Fibroblast of peridontal ligament (primary cell): ENCODE measurements at regions not wholly inside any gene's neighbourhood (a gene's known extent, or its start where the extent isn't known, plus 50 kb on each side); places are given as distances from the start of the nearest gene placed in this dataset.

Experiments used
- DNase-seq: peaks from one replicate; pipeline ENCODE4 v3.0.0-alpha.2; 2010; ENCODE audit errors: extremely low read depth

DNA sequence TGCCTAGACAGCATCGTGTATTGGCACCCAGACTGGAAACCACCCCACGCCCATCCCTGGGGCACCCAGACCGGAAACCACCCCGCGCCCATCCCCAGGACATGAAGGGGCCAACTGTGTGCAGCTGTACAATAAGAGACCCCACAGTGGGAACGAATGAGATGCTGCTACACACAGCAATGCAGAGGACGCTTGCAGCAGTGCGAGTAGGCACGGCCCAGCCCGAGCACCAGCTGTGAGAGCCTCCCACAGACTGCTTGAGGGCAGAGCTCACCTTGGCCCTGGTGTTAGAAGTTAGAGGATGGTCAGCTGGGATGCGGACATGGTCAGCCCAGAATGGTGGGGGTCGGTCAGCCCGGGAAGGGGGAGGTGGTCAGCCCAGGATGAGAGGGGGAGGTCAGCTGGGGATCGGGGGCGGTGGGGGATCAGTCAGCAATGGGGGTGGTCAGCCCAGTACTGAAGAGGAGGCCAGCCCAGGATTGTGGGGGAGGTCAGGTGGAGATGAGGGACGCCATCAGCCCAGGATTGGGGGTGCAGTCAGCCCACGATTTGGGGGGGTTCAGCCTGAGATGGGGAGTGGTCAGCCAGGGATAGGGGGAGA is 340.0 kb downstream of the C16orf95 start:
- DNase-seq: no peak

DNA sequence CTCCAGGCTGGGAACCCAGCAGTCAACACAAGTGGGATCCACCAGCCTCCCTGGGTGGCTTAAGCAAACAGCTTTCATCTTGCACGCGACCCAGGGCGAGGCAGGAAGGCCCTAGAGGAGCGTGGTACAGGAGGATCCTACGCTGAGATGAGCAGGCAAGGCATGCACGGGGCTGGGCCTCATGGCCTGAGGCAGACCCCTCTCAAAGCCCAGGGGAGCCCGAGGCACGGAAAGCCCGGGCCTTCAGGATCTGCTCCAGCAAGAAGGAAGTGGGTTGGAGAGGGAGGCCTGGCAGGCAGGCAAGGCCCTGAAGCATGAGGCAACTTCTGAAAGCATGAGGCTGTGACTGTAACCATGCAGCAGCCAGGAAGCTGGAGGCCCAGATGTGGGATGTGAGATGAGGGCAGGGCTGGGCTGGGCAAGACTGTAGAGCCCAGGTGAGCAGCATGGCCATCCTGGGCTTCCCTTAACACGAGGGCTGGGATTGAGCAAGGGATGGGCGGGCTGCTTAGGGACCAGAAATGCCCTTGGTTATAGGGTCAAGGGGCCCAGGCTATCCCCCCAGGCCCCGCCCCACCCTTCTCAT is 338.7 kb downstream of the C16orf95 start:
- no peak for DNase-seq

DNA sequence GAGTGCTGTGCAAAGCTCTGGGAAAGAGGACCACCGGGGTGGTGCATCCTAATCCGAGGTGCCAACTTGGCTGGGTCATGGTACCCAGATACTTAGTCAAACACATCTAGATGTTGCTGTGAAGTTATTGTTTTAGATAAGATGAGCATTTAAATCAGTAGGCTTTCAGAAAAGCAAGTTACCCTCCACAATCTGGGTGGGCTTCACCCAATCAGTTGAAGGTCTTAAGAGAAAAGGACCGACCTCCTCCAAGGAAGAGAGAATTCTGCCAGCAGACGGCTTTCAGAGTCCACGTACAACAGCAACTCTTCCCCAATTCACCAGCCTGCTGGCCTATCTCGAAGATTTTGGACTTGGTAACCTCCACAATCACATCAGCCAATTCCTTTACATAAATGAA is 338.1 kb downstream of the C16orf95 start:
- no peak for DNase-seq

DNA sequence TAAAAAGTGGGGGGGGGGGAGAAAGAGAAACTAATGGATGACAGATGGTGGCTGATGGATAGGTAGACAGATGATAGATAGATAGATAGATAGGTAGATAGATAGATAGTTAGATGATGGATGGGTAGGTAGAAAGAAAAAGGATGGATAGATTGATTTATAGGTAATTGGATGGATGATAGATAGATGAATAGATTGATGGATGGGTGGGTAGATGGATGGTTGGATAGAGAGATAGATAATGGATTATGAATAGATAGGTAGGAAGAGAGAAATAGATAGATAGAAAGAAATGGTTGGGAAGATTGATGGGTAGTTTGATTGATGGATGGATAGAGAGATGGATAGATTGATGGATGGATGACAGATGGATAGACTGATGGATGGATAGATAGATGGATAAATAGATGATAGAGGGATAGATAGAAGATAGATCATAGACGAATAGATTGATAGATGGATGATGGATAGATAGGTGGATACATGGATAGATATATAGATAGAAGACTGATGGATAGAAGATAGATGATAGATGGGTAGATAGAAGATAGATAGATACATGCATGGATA is 337.1 kb downstream of the C16orf95 start:
- DNase-seq: no peak

DNA sequence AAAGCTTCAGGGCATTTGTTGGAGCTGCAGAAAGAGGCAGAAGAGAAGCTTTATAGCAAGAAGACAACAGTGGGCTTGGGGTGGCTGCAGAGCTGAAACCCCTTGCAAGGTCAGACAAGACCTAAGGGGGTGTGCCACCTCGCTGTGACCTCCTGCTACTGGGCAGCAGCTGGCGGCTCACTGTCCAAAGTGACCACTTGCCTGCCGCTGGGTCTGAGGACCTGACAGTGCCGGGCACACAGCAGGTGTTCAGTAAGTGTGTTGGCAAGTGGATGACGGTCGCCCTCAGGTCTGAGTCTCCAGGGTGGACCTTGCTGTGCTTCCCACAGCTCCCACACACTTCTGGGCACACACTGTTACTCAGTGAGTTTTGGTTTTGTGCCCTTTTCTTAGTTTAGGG is 336.5 kb downstream of the C16orf95 start:
- DNase-seq: no peak

DNA sequence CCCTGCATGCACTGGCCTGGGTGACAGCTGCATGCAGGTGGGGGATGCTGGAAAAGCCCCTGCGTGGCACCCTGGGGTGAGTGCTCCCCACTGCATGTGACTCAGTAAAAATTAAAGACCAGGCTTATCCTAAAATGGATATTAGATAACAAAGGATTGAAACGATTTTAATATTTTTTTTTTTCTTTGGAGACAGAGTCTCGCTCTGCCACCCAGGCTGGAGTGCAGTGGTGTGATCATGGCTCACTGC is 334.9 kb downstream of the C16orf95 start:
- DNase-seq: no peak

DNA sequence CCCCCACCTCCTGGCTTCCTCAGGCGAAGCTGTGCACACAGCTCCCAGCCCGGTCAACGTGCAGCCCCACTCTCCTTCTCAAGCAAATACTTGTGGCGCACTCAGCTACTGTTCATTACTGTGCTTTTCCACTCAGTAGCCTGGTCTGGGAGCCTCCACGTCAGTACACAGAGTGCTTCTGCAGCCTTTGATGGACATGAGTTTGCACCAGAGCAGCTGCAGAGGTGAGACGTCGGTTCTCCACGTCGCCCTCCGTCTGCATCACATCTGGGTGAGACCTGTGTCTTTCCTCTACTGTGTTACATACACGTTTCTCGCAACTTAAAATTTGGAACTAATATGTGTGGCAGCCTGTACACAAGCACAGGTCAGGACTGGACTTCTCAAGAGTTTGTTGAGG is 334.3 kb downstream of the C16orf95 start:
- no peak for DNase-seq

DNA sequence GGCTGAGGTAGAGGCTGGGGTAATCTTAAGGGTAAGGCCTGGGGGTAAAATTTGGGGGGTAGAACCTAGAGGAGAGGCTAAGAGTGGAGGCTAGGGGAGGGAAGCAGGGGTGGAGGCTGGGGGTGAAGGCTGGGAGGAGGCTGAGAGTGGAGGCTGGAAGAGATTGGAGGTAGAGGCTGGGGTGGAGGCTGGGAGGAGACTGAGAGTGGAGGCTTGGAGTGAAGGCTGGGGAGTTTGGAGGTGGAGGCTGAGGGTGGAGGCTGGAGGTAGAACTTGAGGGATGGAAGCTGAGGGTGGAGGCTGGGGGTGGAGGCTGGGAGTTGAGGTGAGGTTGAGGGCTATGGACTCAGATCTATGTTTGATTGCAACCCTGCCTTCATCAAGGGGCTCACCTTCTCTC is 333.6 kb downstream of the C16orf95 start:
- DNase-seq: no peak

DNA sequence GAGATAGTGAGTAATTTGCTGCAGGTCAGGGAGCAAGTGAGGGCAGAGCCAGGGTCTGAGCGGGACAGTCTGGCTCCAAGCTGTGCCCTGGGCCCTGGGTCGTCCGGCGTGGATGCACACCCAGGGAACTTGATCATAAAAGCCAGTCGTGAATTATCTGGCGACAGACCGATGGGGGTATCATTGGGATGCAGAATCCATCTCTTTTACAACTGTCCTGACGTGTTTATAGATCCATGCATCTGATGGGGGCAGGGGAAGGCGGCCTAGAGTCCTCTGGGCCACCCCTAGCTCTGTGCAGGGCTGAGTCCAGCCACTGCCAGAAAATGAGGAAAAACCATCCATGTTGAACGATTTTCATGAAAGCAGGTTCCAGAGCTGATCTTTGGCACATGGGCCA is 332.8 kb downstream of the C16orf95 start:
- DNase-seq: no peak

DNA sequence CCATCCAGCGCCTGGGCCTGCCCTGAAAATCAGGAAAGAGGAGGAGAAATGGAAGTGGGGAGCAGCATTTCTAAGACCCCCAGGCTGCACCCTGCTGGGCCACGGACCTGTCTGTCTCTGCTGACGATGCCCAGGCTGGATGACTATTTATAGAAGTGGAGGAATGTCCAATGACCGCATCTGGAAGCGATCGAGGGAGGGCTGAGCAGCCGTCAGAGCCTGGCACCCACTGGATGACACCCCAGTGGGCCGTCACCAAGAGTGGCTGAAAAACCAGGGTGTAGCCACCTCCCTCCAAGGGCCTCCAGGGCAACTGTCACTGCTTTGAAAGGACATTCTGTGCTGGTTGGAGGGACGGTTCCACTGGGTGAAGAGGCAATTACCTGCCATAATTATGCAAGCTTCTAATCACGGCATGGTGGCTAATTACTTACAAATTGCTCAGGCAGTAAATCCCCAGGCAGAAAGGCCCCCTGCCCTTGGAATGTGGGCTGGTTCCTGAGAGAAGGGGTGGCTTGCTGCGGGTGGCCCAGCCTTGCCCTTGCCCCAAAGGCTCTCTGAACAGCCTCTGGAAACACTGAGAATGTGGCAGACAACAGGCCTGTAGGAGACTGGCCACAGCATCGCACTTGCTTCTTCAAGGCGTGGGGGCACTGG is 332.1 kb downstream of the C16orf95 start:
- no peak for DNase-seq

DNA sequence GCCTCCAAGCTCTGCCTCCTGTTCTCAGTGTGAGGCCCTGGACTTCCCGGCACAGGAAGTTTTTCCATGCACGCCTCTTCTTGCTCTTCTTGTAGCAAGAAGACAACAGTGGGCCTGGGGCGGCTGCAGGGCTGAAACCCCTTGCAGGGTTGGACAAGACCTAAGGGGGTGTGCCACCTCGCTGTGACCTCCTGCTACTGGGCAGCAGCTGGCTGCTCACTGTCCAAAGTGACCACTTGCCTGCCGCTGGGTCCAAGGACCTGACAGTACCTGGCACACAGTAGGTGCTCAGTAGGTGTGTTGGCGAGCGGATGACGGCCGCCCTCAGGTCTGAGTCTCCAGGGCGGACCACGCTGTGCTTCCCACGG is 331.6 kb downstream of the C16orf95 start:
- DNase-seq: no peak

DNA sequence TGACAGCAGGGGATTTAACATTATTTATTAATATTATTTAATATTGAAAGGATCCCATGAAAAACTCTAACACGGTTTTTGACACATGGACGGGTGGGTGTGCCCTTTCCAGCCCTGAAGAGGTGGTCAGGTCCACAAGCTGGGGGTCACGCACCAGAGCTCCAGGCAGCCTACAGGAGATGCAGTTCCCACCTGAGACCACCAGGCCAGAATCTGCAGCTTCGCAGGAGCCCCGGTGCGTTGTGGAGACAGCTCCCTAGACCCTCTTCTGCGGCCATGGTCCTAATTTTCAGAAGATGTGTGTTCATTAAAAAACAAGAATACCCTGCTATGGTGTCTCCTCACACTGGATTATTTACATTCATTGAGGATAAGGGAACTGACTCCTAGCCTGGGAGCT is 331.1 kb downstream of the C16orf95 start:
- DNase-seq: no peak

DNA sequence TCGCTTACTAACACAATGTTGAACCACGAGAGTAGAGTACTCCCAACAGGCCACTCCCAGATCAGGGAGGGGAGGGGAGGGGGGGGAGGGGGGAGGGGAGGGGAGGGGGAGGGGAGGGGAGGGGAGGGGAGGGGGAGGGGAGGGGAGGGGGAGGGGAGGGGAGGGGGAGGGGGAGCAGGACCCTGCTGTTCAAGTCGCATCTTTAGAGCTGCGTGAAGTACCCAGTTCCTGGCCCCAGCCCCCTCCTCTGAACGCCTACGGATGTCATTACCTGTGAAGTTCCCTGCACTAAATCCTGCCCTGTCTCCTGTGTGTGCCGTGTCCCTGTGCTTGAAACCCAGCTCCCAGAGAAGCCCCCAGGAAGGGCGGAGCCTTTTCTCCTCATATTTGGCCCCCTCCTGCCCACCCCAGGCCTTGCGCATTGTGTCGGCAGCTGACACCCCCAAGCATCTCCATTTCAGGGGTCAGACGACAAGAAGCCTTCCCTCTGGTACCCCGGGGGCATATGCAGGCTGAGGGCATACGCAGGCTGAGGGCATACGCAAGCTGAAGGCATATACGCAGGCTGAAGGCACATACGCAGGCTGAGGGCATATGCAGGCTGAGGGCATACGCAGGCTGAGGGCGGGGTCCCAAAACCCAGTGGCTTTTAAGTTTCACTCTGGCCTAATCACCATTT is 330.2 kb downstream of the C16orf95 start:
- no peak for DNase-seq

DNA sequence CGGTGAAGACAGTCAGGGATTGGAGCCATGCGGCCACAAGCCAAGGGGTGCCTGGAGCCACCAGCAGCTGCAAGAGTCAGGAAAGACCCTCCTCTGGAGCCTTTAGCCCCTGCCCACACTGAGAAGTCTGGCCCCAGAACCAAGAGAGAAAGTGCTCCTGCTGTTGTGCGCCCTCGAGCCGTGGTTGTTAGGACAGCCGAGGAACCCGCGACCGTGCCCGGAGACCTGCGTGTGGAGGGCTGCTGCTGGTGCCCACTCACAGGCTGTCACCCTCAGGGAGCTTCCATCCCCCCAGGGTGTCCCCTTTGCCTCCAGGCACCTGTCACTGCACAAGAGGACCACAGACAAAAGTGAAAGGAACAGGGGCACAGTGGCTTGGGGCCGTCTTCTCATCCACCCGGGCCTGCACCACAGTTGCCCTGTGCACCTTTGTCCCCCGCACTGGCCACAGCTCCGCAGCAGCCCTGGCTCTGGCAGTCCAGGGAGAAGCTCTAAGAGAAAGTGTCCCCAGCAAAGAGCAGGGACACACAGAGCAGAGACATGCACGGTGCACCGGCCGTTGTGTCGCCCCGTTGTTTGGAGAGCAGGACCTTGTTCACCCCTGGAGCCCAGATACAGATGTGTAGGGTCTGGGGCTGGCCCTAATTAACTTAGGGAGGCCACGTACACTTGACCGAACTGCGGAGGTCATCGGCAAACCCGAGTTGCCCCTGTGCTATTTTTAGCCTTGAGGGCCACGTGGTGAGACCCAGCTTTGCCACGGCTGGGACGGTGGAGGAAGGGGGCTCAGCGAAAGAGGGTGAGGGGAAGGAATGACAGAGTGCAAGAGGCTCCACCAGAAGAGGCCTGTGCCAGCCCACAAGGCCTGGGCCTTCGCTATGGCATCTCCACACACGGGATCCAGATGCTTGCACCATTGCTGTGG is 329.2 kb downstream of the C16orf95 start:
- no peak for DNase-seq

DNA sequence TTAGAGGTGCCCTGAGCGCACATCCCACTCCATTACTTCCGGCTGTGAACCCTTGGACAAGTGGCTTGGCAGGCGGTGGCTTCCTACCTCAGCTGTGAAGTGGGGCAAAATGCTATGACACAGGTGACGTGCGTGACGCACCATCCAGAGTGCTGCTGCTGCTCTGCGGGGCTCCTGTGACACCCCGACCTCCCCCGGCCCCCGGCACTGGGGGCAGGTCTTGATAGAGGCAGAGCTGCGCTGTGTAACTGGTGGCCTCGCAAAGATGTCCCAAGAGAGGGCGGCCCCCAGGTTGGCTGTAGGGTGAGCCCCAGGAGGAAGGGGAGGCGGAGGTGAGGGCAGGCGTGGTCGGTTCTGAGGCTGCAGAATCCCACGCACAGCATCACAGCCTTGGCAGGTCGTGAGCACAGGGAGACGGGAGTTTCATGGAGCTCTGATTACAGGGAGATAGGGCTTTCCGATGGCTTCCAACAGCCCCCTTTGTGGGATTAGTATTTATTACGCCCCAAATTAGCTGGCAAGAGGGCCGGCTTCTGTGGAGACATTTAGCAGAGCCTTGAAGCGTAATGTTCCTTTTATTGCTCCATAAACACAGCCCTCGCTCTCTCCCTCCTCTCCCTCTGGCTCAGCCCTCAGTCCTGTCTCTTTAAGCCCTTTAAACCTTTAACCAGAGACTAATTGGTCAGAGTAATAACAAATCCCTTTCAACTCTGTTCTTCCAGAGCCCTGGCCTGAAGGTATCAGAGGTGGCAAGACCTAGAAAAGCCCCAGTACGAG is 328.1 kb downstream of the C16orf95 start:
- DNase-seq: no peak

DNA sequence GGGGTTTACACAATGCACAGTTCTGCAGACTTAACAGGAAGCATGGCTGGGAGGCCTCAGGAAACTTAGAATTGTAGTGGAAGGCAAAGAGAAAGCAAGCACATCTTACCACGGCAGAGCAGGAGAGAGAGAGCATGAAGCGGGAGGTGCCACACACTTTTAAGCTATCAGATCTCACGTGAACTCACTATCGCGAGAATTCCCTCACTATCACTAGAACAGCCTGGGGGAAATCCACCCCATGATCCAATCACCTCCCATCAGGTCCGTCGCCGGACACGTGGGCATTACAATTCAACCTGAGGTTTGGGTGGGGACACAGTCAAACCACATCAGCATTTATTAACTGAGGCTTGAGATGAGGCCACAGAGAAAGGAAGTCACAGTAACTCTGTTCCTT is 326.7 kb downstream of the C16orf95 start:
- DNase-seq: no peak

DNA sequence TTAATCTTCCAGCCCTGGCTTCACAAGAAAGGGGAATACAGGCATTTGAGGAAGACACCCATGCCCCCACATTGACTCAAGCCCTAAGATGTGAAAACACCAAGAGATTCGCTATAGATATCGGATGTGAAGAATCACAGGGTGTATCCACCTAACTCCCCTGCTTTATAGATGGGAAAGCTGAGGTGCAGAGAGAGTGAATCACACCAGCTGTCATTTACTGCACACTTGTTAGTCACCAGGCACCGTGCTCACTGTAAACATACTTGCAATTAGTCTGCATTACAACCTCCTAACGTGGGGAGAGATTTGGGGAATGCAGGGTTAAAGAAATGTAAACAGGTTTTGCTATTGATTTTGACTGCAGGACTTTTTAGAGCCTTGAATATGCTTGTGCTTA is 325.5 kb downstream of the C16orf95 start:
- DNase-seq: peak; percentile 19

DNA sequence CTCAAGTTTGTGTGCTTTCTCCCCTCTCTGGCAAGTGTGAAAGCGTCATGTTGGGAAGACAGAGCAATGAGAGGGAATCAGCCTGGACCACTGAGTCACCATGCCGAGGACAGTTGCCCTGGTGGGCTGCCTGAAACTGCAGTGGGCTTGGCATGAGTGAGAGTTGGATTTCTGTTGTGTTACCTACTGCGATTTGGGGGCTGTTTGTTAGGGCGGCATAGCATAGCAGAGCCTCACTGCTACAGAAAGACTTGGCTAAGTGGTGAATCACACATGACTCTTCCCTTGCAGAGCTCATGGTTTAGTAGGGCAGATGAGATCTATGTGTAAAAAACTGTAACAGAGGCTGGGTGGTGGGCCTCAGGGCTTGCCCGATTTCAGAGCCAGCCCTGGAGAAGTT is 324.6 kb downstream of the C16orf95 start:
- DNase-seq: no peak

DNA sequence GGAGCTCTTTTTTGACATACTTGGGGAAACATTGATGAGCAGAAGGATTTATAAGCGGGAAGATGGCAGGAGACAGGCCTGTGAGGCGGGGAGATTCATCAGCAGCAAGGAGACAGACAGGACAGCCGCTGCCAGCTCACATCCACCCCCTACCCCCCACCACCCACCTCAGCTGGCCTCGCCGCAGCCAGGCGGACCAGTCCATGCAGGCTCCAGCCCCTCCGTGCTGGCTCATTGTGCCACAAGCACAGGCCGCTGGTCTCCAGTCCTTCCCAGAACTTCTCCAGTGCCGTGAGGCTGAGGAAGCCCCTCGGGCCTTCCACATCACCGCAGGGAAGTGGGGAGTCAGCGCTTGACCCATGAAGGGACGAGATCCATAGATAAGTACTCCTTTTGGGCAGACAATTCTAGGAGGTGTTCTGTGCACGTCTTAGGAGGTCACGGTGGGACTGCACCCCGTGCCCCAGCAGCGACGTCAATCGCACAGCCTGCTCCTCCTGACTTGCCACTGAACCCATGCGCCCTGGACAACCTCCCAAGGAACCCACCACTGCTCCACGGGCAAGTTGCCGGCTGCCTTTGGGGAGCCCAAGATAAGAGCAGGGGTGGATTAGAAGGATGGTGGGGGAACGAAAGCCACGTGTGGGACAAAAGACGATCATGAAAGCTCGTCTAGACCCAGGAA is 323.6 kb downstream of the C16orf95 start:
- DNase-seq: no peak

DNA sequence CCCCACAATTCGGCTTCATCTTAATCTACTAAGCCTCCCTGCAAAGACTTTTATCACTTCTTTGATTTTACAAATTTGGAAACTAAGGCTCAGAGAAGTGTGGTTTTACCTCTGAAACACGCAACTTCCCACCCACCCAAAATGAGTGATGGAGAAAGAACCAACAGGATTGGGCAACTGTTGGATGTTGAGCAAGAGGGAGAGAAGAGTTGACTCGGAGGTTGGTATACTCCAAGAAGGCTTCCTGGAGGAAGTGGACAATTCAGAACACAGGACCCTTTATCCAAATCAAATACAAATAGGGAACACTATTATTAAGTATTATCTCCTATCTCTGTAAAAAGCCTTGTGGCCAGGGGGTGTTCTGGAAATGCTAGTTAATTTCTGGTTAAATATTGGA is 323.0 kb downstream of the C16orf95 start:
- no peak for DNase-seq
